ENCODE measurements at regions not wholly inside any gene's neighbourhood (a gene's known extent, or its start where the extent isn't known, plus 50 kb on each side); places are given as distances from the start of the nearest gene placed in this dataset.
"Not testable (repeated sequence)": the region's sequence is repeated elsewhere in the genome, so short reads cannot be mapped to it uniquely, and the experiment has no call there.

- DNase-seq: no peak
Observed at GRCh38 chr2:14828968-14829367, 196.5 kb downstream of the LRATD1 start.

- no peak for DNase-seq
Observed at GRCh38 chr2:14831458-14831857, 198.9 kb downstream of the LRATD1 start.

GRCh38 chr2:14843507-14844204 is 211.1 kb downstream of the LRATD1 start:
- no peak for DNase-seq

- no peak for DNase-seq
Observed at GRCh38 chr2:14855751-14856150, 223.2 kb downstream of the LRATD1 start.

- no peak for DNase-seq
Observed at GRCh38 chr2:14861181-14861580, 228.7 kb downstream of the LRATD1 start.

GRCh38 chr2:14866736-14867352 is 234.3 kb downstream of the LRATD1 start:
- peak; percentile 84 to 93 for DNase-seq

- no peak for DNase-seq
Observed at GRCh38 chr2:14867853-14868252, 235.3 kb downstream of the LRATD1 start.

GRCh38 chr2:14872779-14873325 is 240.3 kb downstream of the LRATD1 start:
- no peak for DNase-seq

- DNase-seq: no peak
Observed at GRCh38 chr2:14881651-14882327, 249.3 kb downstream of the LRATD1 start.

- no peak for DNase-seq
Observed at GRCh38 chr2:14884651-14885050, 252.1 kb downstream of the LRATD1 start.

GRCh38 chr2:14891546-14891945 is 259.0 kb downstream of the LRATD1 start:
- no peak for DNase-seq

GRCh38 chr2:14896330-14897030 is 264.0 kb downstream of the LRATD1 start:
- DNase-seq: no peak

GRCh38 chr2:14899621-14900414 is 267.3 kb downstream of the LRATD1 start:
- DNase-seq: no peak

GRCh38 chr2:14901737-14902136 is 269.2 kb downstream of the LRATD1 start:
- DNase-seq: no peak

- DNase-seq: no peak
Observed at GRCh38 chr2:14902953-14903352, 270.4 kb downstream of the LRATD1 start.

GRCh38 chr2:14903709-14904374 is 271.3 kb downstream of the LRATD1 start:
- peak; percentile 8 to 11 for DNase-seq

- not testable (repeated sequence) for DNase-seq
Observed at GRCh38 chr2:14904378-14904777, 271.9 kb downstream of the LRATD1 start.

GRCh38 chr2:14905571-14905970 is 273.1 kb downstream of the LRATD1 start:
- DNase-seq: no peak

GRCh38 chr2:14907014-14907612 is 274.6 kb downstream of the LRATD1 start:
- DNase-seq: peak; percentile 34 to 52

GRCh38 chr2:14909795-14910194 is 277.3 kb downstream of the LRATD1 start:
- no peak for DNase-seq

GRCh38 chr2:14910654-14911053 is 278.1 kb downstream of the LRATD1 start:
- no peak for DNase-seq

All from SHP77 (cell line).